ENCODE measurements at regions not wholly inside any gene's neighbourhood (a gene's known extent, or its start where the extent isn't known, plus 50 kb on each side); places are given as distances from the start of the nearest gene placed in this dataset.

DNA sequence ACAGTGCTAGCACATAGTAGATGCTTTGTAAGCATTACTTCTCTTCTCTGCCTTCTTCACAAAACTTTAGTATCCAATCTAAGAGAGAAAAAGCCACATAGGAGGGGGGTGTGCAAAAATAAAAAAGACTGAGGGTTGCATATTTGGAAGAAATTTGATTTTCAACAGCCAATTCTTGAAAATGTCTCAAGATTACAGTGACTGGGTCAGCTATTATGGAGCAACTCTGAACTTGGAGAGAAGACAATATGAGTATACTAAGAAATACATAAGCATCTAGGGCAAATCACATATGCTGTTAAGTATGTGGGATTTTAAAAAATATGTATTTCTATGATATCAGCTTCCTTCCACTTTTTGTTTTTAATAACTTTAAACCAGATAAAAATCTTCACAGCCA lies 196.6 kb upstream of the GOLIM4 start:
- Histone ChIP-seq H3K9me3 (no peaks in the 10 kb centered on the region), H3K36me3 (no peaks in the 10 kb centered on the region), H3K4me1 (no peaks in the 10 kb centered on the region), H3K27ac (no peak overlapping the region), H3K4me3 (no peak overlapping the region), H3K9ac (ENCODE audit: low read depth in 2 of 2, low read length in 2 of 2) (no peak overlapping the region), H3K27me3 (no peaks in the 10 kb centered on the region)
- DNase-seq, result no peak
- TF ChIP-seq, protein P1, sequence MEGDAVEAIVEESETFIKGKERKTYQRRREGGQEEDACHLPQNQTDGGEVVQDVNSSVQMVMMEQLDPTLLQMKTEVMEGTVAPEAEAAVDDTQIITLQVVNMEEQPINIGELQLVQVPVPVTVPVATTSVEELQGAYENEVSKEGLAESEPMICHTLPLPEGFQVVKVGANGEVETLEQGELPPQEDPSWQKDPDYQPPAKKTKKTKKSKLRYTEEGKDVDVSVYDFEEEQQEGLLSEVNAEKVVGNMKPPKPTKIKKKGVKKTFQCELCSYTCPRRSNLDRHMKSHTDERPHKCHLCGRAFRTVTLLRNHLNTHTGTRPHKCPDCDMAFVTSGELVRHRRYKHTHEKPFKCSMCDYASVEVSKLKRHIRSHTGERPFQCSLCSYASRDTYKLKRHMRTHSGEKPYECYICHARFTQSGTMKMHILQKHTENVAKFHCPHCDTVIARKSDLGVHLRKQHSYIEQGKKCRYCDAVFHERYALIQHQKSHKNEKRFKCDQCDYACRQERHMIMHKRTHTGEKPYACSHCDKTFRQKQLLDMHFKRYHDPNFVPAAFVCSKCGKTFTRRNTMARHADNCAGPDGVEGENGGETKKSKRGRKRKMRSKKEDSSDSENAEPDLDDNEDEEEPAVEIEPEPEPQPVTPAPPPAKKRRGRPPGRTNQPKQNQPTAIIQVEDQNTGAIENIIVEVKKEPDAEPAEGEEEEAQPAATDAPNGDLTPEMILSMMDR (IDR thresholded peaks at IDR 0.05), result no peak
- intact Hi-C loops (cut with DNase I), result no loop called here

DNA sequence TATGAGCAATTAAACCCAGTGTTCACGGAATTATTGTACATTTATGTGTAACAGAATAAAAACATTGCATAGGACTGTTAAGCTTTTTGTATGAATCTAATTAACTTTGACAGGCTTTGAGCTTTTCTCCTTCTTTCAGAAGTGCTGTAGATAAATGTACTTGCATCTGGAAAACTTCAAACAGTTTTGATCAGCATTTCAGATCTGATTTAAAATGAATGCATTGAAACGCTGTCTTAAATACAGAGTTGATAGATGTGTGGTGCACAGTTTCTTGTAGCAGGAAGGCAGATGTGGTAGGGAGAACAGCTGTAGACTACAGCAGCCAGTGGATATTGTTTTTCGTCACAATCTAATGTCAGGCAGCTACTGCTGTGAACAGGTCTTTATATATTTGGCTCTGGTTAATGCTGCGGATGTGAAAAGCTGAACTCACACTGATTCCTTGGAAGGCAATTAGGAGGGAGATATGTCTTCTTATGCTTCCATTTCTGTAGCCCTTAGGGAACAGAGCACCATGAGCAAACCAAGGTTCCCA lies 193.8 kb upstream of the GOLIM4 start:
- intact Hi-C loops (cut with DNase I), result no loop called here
- no peak for DNase-seq
- no peaks in the 10 kb centered on the region for H3K4me1 ChIP-seq
- no peak overlapping the region for H3K4me3 ChIP-seq
- no peak overlapping the region for H3K9ac ChIP-seq (ENCODE audit: low read depth in 2 of 2, low read length in 2 of 2)
- H3K27ac ChIP-seq, result no peak overlapping the region
- TF ChIP-seq, protein P1 (IDR thresholded peaks at IDR 0.05), result no peak
- H3K9me3 ChIP-seq, result no peaks in the 10 kb centered on the region
- no peaks in the 10 kb centered on the region for H3K36me3 ChIP-seq
- no peaks in the 10 kb centered on the region for H3K27me3 ChIP-seq

DNA sequence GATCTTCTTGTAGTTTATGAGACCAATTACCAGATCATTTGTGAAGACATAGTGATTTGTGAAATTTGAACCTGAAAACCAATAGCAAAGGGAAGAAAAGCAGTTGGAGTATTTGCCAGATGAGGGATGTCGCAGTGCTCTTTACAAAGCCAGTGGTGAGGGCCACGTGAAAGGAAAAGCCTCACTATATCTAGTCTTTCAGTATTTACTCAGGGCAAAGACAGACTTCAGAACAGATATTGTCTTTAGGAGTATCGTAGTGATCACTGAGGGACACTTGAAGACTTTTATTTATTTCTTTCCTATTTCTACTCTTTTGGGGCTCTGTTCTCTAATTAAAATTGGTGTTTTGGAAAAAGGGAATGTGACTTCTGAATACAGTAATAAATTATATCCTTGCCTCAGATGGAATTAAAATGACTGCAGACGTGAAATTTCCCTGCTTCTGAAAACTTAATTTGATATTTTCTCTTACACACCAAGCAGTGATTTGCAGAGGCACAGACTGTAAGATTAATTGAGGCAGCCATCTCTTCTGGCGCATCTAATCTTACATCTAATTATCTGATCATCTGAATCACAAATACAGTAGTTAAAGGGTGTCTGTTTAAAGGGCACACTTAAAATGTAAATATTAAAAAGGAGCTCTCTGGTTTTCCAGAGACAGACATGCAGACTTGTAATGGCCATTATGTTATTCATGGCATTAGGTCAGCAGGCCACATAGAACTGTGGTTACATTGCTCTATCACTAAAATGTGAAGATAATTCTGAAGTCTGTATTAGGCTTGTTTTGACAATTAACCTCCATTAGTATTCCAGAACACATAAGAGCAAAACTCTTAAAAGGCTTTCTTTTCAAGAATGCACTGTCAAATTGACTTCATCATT lies 193.0 kb upstream of the GOLIM4 start:
- DNase-seq, result no peak

DNA sequence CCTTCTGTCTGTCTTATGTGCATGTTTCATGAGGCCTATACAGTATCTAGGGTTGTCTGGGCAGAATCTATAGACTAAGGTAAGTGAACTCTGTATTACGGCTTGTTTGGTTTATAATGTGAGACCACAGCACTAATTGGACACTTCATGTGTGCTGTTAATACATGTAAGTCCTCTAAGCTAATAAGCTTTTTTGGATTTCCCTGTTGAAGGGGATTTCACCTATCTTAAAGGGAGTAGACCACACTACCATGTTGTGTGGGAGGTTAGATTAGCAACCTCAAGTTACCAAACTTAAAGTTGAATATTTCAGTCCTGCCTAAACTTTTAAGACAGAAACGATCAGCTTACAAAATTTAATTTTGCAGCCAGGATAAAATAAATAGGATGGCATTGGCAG lies 189.8 kb upstream of the GOLIM4 start:
- no peak overlapping the region for H3K27ac ChIP-seq
- intact Hi-C loops (cut with DNase I), result no loop called here
- no peaks in the 10 kb centered on the region for H3K27me3 ChIP-seq
- no peak overlapping the region for H3K9ac ChIP-seq (ENCODE audit: low read depth in 2 of 2, low read length in 2 of 2)
- no peak overlapping the region for H3K4me3 ChIP-seq
- no peaks in the 10 kb centered on the region for H3K36me3 ChIP-seq
- DNase-seq, result no peak
- H3K9me3 ChIP-seq, result no peaks in the 10 kb centered on the region
- no peaks in the 10 kb centered on the region for H3K4me1 ChIP-seq
- TF ChIP-seq, protein P1 (IDR thresholded peaks at IDR 0.05), result no peak

More for the DNA sequence above, 193.0 kb upstream of the GOLIM4 start:
- H3K9me3 ChIP-seq, result no peaks in the 10 kb centered on the region
- no peak overlapping the region for H3K4me3 ChIP-seq
- no peak overlapping the region for H3K27ac ChIP-seq
- no peaks in the 10 kb centered on the region for H3K4me1 ChIP-seq
- TF ChIP-seq, protein P1 (IDR thresholded peaks at IDR 0.05), result no peak
- H3K36me3 ChIP-seq, result no peaks in the 10 kb centered on the region
- no peak overlapping the region for H3K9ac ChIP-seq (ENCODE audit: low read depth in 2 of 2, low read length in 2 of 2)
- H3K27me3 ChIP-seq, result no peaks in the 10 kb centered on the region
- intact Hi-C loops (cut with DNase I), result no loop called here

- intact Hi-C loops (cut with DNase I), result no loop called here
- H3K4me1 ChIP-seq, result no peaks in the 10 kb centered on the region
- no peak overlapping the region for H3K9ac ChIP-seq (ENCODE audit: low read depth in 2 of 2, low read length in 2 of 2)
- no peaks in the 10 kb centered on the region for H3K9me3 ChIP-seq
- no peaks in the 10 kb centered on the region for H3K36me3 ChIP-seq
- no peak for DNase-seq
- no peak overlapping the region for H3K4me3 ChIP-seq
- TF ChIP-seq, protein P1 (IDR thresholded peaks at IDR 0.05), result no peak
- H3K27ac ChIP-seq, result no peak overlapping the region
- H3K27me3 ChIP-seq, result no peaks in the 10 kb centered on the region
These were observed 189.0 kb upstream of the GOLIM4 start for GRCh38 chr3:168284728-168285127.
